PC-9 (cell line): ENCODE measurements at regions not wholly inside any gene's neighbourhood (a gene's known extent, or its start where the extent isn't known, plus 50 kb on each side); places are given as distances from the start of the nearest gene placed in this dataset.

Experiments used
- EZH2 ChIP-seq: fragments of 200-600 bp; sonication (generic); IDR thresholded peaks from 2 replicates; pipeline ENCODE4 v1.8.0; 2017; ENCODE audit warnings: antibody characterized with exemption, low read depth
- TF ChIP-seq, protein P1 (sequence below): fragments of 200-600 bp; sonication (generic); conservative IDR thresholded peaks from 2 replicates; pipeline ENCODE4 v1.6.1; 2017; ENCODE audit warnings: mixed run types, antibody characterized with exemption, mild to moderate bottlenecking, moderate library complexity

DNA sequence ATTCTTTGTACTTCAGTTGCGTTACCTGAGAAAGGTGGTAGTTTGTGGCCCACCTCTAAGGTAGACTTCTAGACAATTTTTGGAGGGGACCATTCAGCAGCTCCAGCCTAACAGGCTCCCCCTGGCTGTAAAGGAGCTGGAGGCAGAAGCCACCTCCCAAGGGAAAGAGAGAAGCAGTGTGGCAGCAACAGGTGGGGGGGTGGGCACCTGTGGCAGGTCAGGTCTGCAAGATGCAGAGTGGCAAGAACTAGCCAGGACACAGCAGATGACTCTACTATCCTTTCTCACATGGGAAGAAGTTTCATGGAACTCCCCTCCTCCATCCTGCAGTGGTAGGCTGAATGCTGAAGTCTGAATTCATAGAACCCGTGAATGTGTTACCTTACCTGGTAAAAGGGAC, 148.3 kb upstream of the DTNBP1 start:
- TF ChIP-seq, protein P1, sequence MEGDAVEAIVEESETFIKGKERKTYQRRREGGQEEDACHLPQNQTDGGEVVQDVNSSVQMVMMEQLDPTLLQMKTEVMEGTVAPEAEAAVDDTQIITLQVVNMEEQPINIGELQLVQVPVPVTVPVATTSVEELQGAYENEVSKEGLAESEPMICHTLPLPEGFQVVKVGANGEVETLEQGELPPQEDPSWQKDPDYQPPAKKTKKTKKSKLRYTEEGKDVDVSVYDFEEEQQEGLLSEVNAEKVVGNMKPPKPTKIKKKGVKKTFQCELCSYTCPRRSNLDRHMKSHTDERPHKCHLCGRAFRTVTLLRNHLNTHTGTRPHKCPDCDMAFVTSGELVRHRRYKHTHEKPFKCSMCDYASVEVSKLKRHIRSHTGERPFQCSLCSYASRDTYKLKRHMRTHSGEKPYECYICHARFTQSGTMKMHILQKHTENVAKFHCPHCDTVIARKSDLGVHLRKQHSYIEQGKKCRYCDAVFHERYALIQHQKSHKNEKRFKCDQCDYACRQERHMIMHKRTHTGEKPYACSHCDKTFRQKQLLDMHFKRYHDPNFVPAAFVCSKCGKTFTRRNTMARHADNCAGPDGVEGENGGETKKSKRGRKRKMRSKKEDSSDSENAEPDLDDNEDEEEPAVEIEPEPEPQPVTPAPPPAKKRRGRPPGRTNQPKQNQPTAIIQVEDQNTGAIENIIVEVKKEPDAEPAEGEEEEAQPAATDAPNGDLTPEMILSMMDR = no peak
- no peak for TF ChIP-seq EZH2
